ENCODE measurements at regions not wholly inside any gene's neighbourhood (a gene's known extent, or its start where the extent isn't known, plus 50 kb on each side); places are given as distances from the start of the nearest gene placed in this dataset.

GRCh38 chr5:3362606-3362910, 233.1 kb upstream of the IRX1 start:
- no peak for DNase-seq (ENCODE audit: low spot score)

GRCh38 chr5:3361811-3362605, 233.6 kb upstream of the IRX1 start:
- no peak for DNase-seq (ENCODE audit: low spot score)

GRCh38 chr5:3359642-3360041, 236.0 kb upstream of the IRX1 start:
- DNase-seq (ENCODE audit: low spot score) = no peak

GRCh38 chr5:3357291-3357690, 238.3 kb upstream of the IRX1 start:
- DNase-seq (ENCODE audit: low spot score) = no peak

- no peak for DNase-seq (ENCODE audit: low spot score)
Measured at GRCh38 chr5:3356016-3356415, 239.6 kb upstream of the IRX1 start.

GRCh38 chr5:3355126-3355525, 240.5 kb upstream of the IRX1 start:
- DNase-seq (ENCODE audit: low spot score) = no peak

GRCh38 chr5:3354606-3355005, 241.0 kb upstream of the IRX1 start:
- DNase-seq (ENCODE audit: low spot score) = no peak

- DNase-seq (ENCODE audit: low spot score) = no peak
Measured at GRCh38 chr5:3353561-3353960, 242.1 kb upstream of the IRX1 start.

DNA sequence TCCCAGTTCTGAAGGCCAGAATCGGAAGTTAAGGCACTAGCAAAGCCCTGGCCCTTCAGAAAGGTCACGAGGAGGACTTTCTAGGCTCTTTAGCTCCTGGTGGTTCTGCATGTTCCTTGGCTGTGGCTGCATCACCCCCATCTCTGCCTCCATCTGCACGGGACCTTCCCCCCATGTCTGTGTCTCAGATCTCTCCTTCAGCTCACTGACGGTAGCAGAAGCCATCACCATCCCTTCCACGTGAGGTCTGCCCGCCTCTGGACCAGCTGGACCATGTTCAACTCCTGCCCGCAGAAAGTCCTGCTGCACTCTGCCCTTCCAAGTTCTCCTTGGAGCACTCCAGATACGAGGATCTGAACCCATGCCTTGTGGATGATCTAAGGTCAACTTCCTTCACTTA, 242.9 kb upstream of the IRX1 start:
- DNase-seq (ENCODE audit: low spot score) = no peak

DNA sequence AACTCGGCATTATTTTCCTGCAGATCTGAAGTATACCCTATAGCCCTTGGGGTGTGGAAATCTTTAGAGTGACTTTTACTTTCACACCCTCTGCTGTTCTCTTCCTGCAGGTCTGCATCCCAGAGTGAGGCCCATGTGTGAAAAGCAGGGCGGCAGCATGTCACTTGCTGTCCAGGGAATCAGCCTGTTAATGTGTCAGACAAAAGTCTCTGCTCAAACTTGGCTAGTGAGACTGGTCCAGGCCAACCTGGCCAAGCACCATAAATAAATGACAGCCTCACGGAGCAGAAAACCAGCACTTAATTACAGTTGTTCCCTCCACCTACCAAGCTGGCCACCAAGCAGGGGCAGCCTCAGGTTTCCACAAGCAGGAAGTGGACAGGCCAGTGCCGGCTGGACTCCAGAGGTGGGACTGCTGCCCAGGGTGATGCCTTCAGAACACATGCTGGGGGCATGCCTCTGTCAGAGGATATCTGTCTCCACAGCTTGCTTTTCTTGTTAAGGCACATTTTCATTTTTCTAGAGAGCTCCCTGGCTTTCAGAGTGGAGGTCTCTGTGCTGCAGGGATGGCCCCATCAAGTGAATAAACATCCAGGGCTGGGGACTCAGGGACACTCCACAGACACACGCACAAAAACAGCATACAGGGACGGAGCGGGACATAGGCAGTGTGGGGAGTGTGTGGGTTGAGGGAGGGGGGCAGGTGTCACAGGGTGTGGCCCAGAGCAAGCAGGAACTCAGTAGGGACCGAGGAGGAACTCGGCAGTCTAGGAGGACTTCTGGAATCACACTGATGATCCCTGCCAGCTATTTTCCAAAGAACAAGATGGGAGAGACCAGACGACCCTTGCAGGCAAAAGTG, 243.8 kb upstream of the IRX1 start:
- no peak for DNase-seq (ENCODE audit: low spot score)

DNA sequence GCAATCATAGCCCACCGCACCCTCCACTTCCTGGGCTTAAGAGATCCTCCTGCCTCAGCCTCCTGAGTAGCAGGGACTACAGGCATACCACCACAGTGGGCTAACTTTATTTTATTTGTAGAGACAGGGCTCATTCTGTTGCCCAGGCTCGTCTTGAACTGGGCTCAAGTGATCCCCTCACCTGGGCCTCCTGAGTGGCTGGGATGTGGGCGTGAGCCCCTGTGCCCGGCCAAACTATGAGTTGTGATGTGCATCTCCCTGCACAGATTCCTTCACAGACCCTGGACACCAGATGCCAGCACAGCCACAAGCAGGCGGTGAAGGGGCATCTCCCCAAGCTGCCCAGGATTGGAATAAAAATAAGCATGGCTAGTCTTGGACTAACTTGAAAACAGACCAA, 244.9 kb upstream of the IRX1 start:
- no peak for DNase-seq (ENCODE audit: low spot score)

GRCh38 chr5:3349704-3350565, 245.7 kb upstream of the IRX1 start:
- DNase-seq (ENCODE audit: low spot score) = no peak

GRCh38 chr5:3348576-3349535, 246.8 kb upstream of the IRX1 start:
- DNase-seq (ENCODE audit: low spot score) = no peak

DNA sequence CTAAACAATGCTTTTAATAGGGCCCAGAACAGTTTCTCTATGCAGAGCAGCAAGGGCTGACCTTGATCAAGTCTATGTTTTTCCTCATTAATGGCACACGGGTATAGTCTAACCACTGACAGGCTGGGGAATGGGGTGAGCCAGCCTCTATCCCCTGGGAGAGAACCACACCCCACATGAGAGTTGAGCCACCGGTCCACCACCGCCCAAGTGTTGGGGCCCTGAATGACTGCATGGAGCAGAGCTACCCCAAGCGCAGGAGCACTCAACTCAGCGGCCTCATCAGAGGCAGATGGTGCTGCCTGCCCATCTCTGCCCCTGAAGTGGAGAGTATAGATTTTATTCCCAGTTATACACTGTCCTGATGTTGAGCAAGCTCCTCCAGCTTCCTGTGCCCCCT, 247.9 kb upstream of the IRX1 start:
- no peak for DNase-seq (ENCODE audit: low spot score)

DNA sequence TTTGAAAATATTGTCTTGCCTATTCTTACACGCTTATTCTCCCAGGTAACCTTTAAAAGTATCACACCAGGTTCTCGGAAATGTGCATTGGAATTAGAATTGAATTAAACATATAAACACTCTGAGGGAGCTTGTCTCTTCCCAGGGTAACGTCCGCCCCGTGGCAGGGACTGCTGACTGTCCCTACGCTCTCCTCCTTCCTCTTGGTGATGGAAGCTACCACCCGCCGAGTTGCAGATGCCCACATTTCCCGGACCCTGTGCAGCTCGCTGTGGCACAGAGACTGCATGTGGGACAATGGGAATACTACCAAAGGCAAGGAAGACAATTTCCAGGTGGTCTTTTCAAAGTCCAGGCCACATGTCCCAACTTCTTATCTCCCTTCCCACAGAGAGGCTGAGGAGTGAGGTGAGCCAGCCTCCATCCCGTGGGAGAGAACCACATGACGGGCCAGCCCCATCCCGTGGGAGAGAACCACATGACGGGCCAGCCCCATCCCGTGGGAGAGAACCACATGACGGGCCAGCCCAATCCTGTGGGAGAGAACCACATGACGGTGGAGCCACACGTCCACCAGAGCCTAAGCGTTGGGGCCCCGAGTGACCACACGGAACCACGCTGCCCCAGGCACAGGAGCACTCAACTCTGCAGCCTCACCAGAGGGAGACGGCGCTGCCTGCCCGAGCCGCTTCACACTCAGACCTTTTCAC, 249.4 kb upstream of the IRX1 start:
- DNase-seq (ENCODE audit: low spot score) = no peak

DNA sequence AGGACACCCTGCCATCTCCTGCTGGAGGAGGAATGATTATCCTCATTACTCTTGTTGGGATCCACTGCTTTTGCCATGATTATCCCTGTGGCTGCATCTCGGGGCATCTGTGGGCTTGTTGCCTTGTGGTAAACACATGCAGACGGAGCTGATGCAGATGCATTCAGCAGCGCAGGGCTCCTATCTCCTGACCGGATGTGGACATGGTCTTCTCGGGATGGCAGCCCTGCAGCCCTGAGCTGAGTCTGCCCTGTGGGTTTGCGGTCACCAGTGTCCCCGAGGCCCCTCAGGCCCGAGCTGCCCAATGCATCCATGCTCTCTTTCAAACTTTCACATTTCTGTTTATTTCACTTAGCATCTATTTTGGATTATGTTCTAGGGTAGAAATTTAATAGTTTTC, 250.4 kb upstream of the IRX1 start:
- no peak for DNase-seq (ENCODE audit: low spot score)

GRCh38 chr5:3344671-3345070, 251.0 kb upstream of the IRX1 start:
- no peak for DNase-seq (ENCODE audit: low spot score)

GRCh38 chr5:3343911-3344310, 251.7 kb upstream of the IRX1 start:
- no peak for DNase-seq (ENCODE audit: low spot score)

GRCh38 chr5:3343211-3343610, 252.4 kb upstream of the IRX1 start:
- no peak for DNase-seq (ENCODE audit: low spot score)

GRCh38 chr5:3342271-3343100, 253.1 kb upstream of the IRX1 start:
- no peak for DNase-seq (ENCODE audit: low spot score)

Data from H4 (cell line).